Breast epithelium (tissue), 3 donors: ENCODE measurements at regions not wholly inside any gene's neighbourhood (a gene's known extent, or its start where the extent isn't known, plus 50 kb on each side); places are given as distances from the start of the nearest gene placed in this dataset.

Experiments used
- CTCF ChIP-seq, 3 donors: fragments of 450-650 bp; IDR thresholded peaks; one replicate each; pipeline ENCODE4 v1.5.1; 2016 to 2017; ENCODE audit warnings: antibody characterized with exemption in 3 of 3, mild to moderate bottlenecking in 3 of 3, moderate library complexity in 3 of 3
- POLR2A ChIP-seq: fragments of 450-650 bp; IDR thresholded peaks from one replicate; pipeline ENCODE4 v1.6.1; 2016; ENCODE audit warnings: antibody characterized with exemption, mild to moderate bottlenecking, moderate library complexity

- TF ChIP-seq CTCF (IDR thresholded peaks at IDR 0.05), result no peak
- no peak for TF ChIP-seq POLR2A
These were observed 57.4 kb upstream of the HECTD2 start for GRCh38 chr10:91352760-91353159.
